ENCODE measurements at regions not wholly inside any gene's neighbourhood (a gene's known extent, or its start where the extent isn't known, plus 50 kb on each side); places are given as distances from the start of the nearest gene placed in this dataset.

- DNase-seq, result no peak
Observed at GRCh38 chr11:45037434-45038005, 86.8 kb upstream of the TP53I11 start.

GRCh38 chr11:45038923-45039322, 88.2 kb upstream of the TP53I11 start:
- DNase-seq, result no peak

DNA sequence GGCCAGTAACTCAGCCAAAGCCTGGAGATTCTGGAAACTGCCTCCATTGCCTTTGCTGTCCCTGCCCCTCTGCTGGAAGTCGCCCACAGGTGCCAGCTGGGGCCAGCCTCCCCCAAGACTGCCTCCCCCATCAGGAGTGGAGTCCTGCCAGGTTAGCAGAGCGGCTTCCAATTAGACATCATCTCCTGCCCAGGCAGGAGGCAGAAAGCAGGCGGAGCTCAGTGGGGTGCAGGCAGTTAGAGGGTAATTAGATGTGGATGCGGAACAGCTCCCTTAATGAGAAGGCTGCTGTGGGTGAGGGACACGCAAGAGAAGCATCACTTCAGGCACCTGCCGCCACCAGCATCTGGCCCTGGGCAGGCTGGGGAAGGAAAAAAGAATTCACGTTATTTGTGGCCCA, 90.9 kb upstream of the TP53I11 start:
- DNase-seq, result no peak

- DNase-seq, result no peak
Observed at GRCh38 chr11:45042560-45042959, 91.9 kb upstream of the TP53I11 start.

DNA sequence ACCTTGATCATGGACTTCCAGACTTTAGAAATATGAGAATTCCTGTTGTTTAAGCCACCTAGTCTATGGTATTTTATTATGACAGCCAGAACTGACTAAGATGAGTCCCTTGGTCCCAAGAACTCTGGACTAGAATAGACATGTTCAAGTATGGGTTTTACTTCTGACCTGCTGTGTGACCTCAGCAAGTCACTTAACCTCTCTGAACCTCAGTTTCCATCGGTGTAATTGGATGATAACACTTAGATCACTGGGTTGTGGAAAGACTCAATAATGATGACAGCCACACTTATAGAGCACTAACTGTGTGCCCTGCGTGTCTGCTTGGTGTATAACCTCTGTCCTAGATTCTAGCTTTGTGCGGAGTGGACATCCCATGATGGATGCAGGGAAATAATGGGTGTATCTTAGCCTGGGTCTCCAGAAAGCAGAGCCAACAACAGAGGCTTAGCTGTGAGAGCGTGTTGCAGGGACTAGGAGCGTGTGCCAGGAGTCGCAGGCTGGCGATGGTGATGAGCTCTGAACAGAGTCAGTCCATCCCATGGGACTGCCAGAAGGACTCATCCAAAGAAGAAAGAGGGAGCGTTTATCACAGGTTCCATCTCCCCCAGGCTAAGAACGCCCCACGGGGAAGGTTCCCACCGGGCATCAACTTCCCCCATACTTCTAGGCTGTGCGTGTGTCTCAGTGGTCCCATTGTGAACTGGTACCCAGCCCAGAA, 93.2 kb upstream of the TP53I11 start:
- no peak for DNase-seq

DNA sequence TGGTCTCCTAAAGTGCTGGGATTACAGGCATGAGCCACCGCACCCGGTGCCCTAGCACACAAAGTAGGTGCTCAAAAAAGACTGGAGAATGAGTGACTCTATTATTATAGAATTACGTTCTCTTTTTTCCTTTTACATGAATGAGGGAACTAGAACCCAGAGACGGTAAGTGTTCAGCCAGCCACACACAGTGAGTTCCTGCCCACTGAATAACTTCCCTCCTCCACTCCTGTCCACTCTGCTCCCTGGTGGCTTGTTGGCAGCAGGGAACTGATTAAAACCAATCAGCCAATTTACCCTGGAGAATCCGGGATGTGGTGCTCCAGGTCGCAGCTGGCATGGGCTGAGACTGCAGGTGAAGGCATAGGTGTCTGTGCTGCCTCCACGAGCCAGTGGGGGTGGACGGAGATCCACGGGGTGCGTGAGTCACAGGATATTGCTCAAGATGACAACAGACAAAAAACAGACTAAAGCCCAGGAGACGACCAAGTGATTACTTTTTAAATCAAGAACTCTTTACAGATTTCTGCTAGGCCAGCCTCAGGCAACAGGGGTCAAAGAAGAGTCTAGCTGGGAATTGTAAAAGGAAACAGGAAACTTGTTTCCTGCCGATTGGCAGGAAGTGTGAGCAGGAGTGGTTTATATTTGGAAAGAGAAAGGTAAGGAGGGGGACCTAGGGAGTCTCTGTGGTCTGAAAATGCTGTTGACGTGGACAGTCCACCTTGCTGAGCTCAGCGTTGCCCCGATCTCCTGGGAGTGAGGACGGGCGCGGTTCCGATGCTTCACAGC, 95.2 kb upstream of the TP53I11 start:
- no peak for DNase-seq

DNA sequence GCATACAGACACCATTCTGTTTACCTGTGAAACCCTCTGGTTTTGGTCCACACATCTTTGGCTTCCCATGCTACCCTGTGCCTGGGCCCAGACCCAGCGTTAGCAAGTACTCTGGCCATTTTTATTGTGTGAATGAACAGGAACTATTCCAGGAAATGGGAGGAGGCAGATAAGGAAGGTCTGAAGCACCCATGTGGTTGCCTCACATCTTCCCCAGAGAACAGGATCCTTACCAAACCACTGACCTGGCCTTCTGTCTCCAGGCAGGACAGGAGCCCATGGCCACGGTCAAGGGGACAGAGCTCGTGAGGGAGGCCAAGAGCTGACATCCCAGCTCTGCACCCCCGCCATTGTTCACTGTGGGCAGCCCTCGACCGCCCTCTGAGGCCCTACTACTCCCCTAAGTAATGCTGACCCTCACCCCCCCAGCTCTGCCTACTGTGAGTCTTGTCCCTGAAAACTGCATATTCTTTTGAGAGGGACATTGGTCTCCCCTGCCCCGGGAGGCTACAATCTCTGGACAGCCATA, 97.7 kb upstream of the TP53I11 start:
- no peak for DNase-seq

- no peak for DNase-seq
Observed at GRCh38 chr11:45048870-45049691, 97.4 kb upstream of the PRDM11 start.

DNA sequence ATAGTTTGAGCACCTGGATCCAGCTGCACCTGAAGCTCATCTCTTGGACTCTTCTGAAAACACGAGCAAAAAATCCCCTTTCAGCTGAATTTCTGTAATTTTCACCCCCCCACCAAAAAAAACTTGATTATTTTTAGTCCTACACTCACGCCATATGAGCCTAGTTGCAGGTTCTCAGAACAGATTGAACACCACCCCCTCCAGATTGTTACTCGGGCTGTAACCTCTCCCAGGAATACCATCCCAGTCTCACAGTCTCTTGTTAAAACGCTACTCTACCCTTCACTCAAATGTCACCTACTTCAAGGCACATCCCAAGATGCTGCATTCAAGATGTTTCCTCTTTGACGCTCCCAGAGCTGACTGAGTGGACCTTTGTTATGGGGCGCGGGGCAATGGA, 96.3 kb upstream of the PRDM11 start:
- DNase-seq, result no peak

DNA sequence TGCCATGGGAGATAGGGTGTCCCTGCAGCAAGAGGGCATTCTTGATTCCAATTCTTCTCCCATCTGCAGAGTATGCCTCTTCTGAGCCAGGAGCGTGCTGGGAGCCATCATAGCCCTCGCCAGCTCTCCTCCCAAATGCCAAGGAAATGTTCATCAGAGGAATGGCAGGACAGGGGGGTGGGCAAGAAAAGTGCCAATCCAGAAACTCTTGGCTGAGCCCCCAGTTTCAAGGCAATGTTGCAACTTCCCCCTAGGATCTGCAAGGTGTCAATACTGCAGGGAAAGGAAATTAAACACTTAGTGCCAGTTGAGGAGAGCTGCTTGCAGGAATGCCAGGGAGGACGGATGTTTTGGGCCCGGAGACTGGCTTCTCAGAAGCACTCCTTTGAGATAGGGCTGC, 94.8 kb upstream of the PRDM11 start:
- DNase-seq, result no peak

- DNase-seq, result no peak
Observed at GRCh38 chr11:45052361-45052760, 94.1 kb upstream of the PRDM11 start.

DNA sequence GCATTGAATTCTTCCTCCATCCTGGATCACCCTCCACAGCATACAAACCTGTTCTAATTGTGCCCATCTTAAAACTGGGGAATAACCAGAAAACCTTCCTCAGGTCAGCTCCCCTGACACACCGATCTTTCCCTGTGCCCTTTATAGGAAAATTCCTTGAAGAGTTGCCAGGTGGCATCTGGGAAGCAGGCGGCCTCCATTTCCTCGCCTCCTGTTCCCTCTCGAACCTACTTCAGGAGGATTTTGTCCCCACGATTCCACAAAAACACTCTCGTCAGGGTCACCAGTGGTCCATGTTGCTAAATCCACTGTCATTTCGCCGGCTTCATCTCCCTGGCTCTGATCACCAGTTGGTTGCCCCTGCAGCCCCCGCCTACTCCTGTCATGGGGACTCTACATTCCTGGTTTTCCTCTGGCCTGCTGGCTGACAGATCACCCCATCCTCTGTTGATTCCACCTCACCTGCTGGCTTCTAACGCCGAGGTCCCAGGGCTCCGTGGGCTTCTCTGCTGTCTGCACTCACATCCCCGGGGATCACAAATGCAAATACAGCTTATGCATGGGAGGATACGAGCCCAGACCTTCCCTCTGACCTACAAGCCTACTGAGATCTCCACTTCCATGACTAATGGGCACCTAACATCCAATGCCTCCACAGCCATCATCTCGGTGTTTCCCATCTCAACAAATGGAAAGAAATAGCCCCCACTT, 92.5 kb upstream of the PRDM11 start:
- DNase-seq, result no peak

DNA sequence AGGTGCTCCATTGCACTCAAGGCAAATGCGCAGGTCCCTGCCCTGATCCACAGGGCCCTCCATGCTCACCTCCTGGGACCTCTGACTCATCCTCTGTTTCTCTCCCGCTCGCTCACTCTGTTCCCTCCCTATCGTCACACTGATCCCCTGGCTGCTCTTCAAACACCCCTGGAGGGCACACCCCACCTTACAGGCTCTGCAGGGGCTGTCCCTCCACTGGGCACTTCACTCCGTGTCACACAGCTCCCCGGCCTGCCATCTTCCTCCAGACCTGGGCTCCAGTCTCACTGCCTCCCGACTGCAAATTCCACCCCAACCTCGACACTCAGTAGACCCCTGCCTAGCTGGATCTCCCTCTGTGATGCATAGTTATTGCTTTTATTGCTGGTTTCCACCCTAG, 91.5 kb upstream of the PRDM11 start:
- DNase-seq, result no peak

- no peak for DNase-seq
Observed at GRCh38 chr11:45056529-45056928, 89.9 kb upstream of the PRDM11 start.

- no peak for DNase-seq
Observed at GRCh38 chr11:45057938-45058646, 88.3 kb upstream of the PRDM11 start.

- DNase-seq, result no peak
Observed at GRCh38 chr11:45058647-45058950, 87.8 kb upstream of the PRDM11 start.

- DNase-seq, result no peak
Observed at GRCh38 chr11:45060707-45061106, 85.7 kb upstream of the PRDM11 start.

DNA sequence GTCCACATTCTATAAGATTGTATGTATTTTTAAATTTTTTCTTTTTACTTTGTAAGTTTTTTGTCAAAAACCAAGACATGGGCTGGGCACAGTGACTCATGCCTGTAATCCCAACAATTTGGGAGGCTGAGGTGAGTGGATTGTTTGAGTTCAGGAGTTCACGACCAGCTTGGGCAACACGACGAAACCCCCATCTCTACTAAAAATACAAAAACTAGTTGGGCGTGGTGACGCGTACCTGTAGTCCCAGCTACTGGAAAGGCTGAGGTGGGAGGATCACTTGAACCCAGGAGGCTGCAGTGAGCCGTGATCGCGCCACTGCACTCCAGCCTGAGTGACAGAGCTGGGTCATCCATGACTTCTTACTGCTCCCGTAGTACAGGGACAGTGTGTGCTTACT, 84.8 kb upstream of the PRDM11 start:
- no peak for DNase-seq

DNA sequence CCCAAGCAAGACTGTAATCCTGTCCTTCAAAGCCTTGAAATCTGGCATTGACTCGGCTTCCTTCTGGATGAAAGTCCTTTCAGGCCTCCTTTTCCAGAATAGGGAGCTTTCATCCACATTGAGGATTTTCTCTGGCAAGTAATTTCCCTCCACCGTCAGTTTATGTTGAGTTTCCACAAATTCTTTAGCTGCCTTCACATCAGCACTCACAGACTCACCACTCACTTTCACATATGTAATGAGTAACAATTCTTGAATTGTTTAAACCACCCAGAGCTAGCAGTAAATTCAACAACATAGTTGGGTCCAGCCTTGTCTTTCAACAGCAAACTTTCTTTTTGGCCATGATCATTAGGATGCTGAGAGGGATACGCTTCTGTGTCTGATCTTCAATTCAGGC, 84.3 kb upstream of the PRDM11 start:
- DNase-seq, result no peak

- DNase-seq, result no peak
Observed at GRCh38 chr11:45062974-45063635, 83.3 kb upstream of the PRDM11 start.

DNA sequence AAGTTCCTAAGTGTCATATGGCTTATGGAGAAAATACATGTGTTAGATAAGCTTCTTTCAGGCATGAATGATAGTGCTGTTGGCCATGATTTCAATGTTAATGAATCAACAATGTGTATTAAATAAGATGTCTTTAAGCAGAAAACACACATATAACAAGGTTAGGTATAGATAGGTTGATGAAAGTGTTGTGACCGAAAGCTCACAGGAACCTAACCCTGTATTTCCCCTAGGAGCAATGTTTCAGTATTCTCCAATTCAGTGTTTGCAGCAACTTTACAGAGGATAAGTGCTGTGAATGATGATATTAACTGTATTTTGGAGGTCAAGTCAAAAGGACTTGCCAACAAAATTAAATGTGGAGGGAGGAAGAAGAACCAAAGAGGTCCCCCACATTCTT, 82.8 kb upstream of the PRDM11 start:
- DNase-seq, result no peak
